22Rv1 (cell line): ENCODE measurements at regions not wholly inside any gene's neighbourhood (a gene's known extent, or its start where the extent isn't known, plus 50 kb on each side); places are given as distances from the start of the nearest gene placed in this dataset.
"Not testable (repeated sequence)": the region's sequence is repeated elsewhere in the genome, so short reads cannot be mapped to it uniquely, and the experiment has no call there.

Experiments used
- H3K27ac ChIP-seq: fragments of 450-650 bp; 2 replicates; pipeline ENCODE4 v1.5.1; 2017
- ZFX ChIP-seq: fragments of 450-650 bp; IDR thresholded peaks from 2 replicates; pipeline ENCODE4 v1.6.1; 2017; ENCODE audit warnings: antibody characterized with exemption, borderline replicate concordance
- TF ChIP-seq, protein P1 (sequence below): fragments of 450-650 bp; IDR thresholded peaks from 2 replicates; pipeline ENCODE4 v1.5.1; 2017; ENCODE audit warnings: mild to moderate bottlenecking

DNA sequence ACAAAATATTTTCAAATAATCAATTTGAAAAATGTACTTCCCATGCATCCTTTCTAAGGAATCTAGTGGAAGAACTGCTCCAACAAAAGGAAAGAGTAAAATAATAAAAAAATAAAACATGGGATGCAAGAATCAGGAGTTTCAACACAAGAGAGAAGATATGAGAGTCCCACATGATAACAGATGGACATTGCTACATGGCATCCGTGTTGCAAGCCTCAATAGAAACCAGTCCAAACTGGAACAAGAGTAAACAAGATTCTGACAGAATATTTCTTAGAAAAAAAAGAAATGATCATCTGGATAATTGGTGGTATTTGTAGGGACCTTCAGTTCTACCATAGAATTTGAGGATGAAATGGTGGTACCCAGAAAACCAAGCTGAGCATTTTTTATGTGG lies 186.8 kb downstream of the FRK start:
- no peak overlapping the region for H3K27ac ChIP-seq
- TF ChIP-seq, protein P1, sequence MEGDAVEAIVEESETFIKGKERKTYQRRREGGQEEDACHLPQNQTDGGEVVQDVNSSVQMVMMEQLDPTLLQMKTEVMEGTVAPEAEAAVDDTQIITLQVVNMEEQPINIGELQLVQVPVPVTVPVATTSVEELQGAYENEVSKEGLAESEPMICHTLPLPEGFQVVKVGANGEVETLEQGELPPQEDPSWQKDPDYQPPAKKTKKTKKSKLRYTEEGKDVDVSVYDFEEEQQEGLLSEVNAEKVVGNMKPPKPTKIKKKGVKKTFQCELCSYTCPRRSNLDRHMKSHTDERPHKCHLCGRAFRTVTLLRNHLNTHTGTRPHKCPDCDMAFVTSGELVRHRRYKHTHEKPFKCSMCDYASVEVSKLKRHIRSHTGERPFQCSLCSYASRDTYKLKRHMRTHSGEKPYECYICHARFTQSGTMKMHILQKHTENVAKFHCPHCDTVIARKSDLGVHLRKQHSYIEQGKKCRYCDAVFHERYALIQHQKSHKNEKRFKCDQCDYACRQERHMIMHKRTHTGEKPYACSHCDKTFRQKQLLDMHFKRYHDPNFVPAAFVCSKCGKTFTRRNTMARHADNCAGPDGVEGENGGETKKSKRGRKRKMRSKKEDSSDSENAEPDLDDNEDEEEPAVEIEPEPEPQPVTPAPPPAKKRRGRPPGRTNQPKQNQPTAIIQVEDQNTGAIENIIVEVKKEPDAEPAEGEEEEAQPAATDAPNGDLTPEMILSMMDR: no peak
- no peak for TF ChIP-seq ZFX

DNA sequence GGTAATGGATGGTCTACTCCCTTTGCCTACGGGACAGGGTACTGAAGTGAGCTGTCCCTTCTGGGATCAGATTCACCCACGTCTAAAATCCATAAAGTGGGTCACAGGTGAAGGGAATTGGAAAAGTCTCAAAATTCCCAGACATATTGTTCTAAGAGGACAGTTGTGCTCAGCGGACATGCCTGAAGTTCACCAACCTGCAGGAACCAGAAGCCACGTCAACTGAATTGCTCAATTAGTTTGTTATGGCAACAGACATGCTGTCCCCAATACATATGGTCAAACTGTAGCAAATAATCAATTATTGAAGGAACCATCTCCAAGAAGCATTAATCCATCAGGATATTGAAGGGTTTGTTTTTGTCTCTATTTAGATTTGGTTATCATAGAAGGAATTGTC lies 190.2 kb downstream of the FRK start:
- H3K27ac ChIP-seq: no peak overlapping the region
- TF ChIP-seq, protein P1: no peak
- no peak for TF ChIP-seq ZFX

DNA sequence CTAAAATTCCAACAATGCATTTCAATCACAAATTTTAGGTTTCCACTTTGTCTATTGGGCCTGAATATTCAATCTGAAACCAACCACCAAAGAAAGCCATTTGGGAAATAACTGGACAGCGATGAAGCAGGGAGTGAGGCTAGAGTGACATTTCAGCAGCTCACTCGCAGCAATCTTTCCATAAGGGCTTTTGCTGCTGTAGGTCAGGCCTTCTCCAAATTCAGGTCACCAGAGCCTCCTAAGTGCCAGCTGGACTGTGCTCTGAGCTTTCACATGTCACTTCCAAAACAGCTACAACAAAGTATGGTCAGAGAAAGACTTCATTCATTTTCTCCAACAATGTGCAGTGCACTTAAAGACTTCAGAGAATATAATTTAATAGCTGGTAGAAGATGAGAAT lies 194.8 kb downstream of the FRK start:
- TF ChIP-seq ZFX: no peak
- TF ChIP-seq, protein P1: no peak
- H3K27ac ChIP-seq: no peak overlapping the region

- no peak overlapping the region for H3K27ac ChIP-seq
These were observed 197.5 kb downstream of the FRK start for GRCh38 chr6:115863211-115863610.

DNA sequence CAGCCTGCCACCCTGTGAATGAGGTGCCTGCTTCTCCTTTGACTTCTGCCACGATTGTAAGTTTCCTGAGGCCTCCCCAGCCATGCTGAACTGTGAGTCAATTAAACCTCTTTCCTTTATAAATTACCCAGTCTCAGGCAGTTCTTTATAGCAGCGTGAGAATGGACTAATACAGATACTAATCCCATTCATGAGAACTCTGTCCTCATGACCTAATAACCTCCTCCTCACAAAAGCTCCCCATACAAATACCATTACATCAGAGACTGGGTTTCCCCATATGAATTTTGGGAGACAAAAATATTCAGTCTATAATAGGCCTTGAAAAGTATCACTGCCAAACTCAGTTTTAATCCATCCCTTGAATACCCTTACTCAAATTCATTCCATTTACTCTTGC lies 199.0 kb downstream of the FRK start:
- H3K27ac ChIP-seq: not testable (repeated sequence)

More at GRCh38 chr6:115863211-115863610, 197.5 kb downstream of the FRK start:
- TF ChIP-seq ZFX: no peak
- TF ChIP-seq, protein P1: no peak

GRCh38 chr6:115859577-115859976 lies 201.1 kb downstream of the FRK start:
- not testable (repeated sequence) for H3K27ac ChIP-seq

- H3K27ac ChIP-seq: no peak overlapping the region
- TF ChIP-seq, protein P1: no peak
- no peak for TF ChIP-seq ZFX
These were observed 205.6 kb downstream of the FRK start for GRCh38 chr6:115854866-115855665.

DNA sequence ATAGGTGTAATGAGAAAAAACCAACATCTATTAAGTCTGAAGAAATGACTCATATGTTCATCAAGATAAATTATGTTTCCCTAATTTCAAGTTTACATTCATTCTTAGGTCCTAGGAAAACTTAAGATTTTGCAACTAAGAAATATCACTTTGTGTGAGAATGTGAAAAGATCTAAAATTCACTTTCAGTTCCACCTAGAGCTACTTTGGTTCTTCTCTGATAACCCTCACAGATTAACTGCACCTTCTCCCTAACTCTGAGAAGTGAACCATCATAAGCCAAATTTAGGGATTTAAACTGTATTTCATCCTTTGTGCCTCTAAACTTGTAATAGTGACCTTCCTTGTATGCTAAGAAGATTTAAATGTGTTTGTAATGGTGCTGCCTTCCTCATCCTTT lies 213.0 kb downstream of the FRK start:
- TF ChIP-seq, protein P1: no peak
- no peak for TF ChIP-seq ZFX
- H3K27ac ChIP-seq: no peak overlapping the region
